Calu3 (cell line): ENCODE measurements at regions not wholly inside any gene's neighbourhood (a gene's known extent, or its start where the extent isn't known, plus 50 kb on each side); places are given as distances from the start of the nearest gene placed in this dataset.

Source experiments
- BruUV-seq: library from RNA; stranded (reverse); fragments of 400-500 nt; replicated peaks from 2 replicates; lab custom pipeline; 2021; lab: Mats Ljungman, UMichigan
- CTCF ChIA-PET: fragments of 300-600 bp; sonication (Branson Sonifier 250); formaldehyde crosslinking; loops from one replicate; lab custom pipeline; 2022; ENCODE audit warnings: antibody characterized with exemption; lab: Charles Lee
- DNase-seq: peaks from one replicate; pipeline ENCODE4 v3.0.0; 2022
- H3K27ac Mint-ChIP-seq: one replicate; pipeline ENCODE4 v1.8.0; 2022; ENCODE audit warnings: mixed read lengths; ENCODE audit not compliant: unreplicated experiment
- H3K27me3 Mint-ChIP-seq: one replicate; pipeline ENCODE4 v1.8.0; 2022; ENCODE audit warnings: mixed read lengths; ENCODE audit not compliant: unreplicated experiment
- H3K36me3 Mint-ChIP-seq: one replicate; pipeline ENCODE4 v1.8.0; 2022; ENCODE audit warnings: mild to moderate bottlenecking, moderate library complexity, mixed read lengths; ENCODE audit not compliant: insufficient read depth, unreplicated experiment
- H3K4me1 Mint-ChIP-seq: one replicate; pipeline ENCODE4 v1.8.0; 2022; ENCODE audit warnings: mild to moderate bottlenecking, low read depth, mixed read lengths; ENCODE audit not compliant: unreplicated experiment
- H3K4me3 Mint-ChIP-seq: one replicate; pipeline ENCODE4 v1.8.0; 2022; ENCODE audit warnings: mild to moderate bottlenecking, low read depth, moderate library complexity, mixed read lengths; ENCODE audit not compliant: unreplicated experiment
- H3K9me3 Mint-ChIP-seq: one replicate; pipeline ENCODE4 v1.8.0; 2022; ENCODE audit warnings: low read depth, mixed read lengths; ENCODE audit not compliant: unreplicated experiment
- intact Hi-C: fragments of 100-400 bp; cut with micrococcal nuclease; formaldehyde crosslinking; loops from one replicate; pipeline ENCODE4 v1.10.0; 2022; ENCODE audit not compliant: unreplicated experiment
- TF ChIP-seq, protein P1 (sequence below): fragments of 200-600 bp; IDR thresholded peaks from one replicate; pipeline ENCODE4 v1.8.0; 2022; ENCODE audit warnings: antibody characterized with exemption; ENCODE audit not compliant: unreplicated experiment

DNA sequence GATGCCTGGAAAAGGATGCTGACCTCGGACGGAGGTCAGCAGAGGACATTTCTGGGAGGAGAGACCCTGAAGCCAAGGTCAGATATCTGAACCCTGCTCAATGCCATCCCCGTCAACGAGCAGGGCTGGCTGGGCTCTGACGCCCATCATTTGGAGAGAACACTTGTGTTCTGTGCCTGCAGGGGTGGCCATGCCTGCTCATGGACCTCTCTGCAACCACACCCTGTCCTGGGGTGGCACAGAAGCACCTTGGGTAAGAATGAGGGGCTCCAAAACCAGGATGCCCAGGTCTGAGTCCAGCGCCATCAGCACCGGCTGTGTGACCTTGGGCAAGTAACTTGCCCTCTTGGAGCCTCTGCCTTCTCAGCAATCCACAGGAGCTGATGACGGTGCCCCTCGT is 293.7 kb upstream of the FOXF1 start:
- no peaks in the 10 kb centered on the region for H3K4me1 Mint-ChIP-seq
- no peaks in the 10 kb centered on the region for H3K27me3 Mint-ChIP-seq
- no peak for DNase-seq
- no TSS peak for BruUV-seq
- no peaks in the 10 kb centered on the region for H3K36me3 Mint-ChIP-seq
- TF ChIP-seq, protein P1, sequence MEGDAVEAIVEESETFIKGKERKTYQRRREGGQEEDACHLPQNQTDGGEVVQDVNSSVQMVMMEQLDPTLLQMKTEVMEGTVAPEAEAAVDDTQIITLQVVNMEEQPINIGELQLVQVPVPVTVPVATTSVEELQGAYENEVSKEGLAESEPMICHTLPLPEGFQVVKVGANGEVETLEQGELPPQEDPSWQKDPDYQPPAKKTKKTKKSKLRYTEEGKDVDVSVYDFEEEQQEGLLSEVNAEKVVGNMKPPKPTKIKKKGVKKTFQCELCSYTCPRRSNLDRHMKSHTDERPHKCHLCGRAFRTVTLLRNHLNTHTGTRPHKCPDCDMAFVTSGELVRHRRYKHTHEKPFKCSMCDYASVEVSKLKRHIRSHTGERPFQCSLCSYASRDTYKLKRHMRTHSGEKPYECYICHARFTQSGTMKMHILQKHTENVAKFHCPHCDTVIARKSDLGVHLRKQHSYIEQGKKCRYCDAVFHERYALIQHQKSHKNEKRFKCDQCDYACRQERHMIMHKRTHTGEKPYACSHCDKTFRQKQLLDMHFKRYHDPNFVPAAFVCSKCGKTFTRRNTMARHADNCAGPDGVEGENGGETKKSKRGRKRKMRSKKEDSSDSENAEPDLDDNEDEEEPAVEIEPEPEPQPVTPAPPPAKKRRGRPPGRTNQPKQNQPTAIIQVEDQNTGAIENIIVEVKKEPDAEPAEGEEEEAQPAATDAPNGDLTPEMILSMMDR, result no peak
- CTCF ChIA-PET, result no interaction called here
- H3K9me3 Mint-ChIP-seq, result peaks cover 4% of the 10 kb centered on the region
- no peak overlapping the region for H3K27ac Mint-ChIP-seq
- no peak overlapping the region for H3K4me3 Mint-ChIP-seq
- intact Hi-C loops, result no loop called here

DNA sequence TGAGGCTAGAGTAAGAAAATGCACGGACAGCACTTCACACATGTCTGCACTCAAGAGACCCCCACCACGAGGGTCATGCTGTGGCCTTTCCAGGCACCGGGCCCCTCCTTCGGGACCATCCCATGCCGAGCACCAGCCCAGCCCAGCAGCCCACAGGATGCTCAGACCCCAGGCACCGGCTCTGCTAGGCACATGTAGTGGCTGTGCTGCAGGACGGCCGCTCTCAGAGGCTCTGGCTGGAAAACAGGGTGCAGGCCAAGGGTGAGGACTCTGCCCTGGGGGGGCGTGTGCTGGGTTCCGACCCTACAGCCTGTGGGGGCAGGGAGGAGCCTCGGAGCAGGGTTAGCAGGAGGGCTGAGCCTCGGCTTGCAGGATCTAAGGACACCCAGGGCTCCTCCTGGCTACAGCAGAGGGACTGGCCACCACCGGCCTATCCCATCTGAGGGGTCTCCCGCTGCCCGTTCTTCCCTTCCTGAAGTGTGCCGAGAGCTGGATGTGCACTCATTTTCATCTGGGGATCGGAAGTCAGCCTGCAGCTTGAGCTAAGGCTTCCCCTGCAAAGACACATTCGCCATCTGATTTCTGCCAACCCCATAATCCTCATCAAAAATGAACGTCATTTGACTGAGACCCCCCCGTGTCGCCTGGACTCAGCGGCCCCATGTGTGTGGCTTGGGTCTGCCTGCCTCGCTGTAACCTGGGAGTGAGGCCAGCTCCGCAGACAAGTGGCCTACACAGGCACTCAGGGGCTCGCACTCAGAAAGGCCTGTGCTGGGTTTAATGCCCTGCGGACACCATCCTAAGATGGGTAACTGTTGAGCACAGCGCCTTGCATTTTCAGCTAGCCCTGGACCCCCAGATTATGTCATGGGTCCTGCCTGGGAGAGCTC is 293.1 kb upstream of the FOXF1 start:
- no TSS peak for BruUV-seq
- H3K4me1 Mint-ChIP-seq, result no peaks in the 10 kb centered on the region
- peaks cover 4% of the 10 kb centered on the region for H3K9me3 Mint-ChIP-seq
- no peak for DNase-seq
- no peaks in the 10 kb centered on the region for H3K27me3 Mint-ChIP-seq
- intact Hi-C loops, result no loop called here
- CTCF ChIA-PET, result no interaction called here
- H3K4me3 Mint-ChIP-seq, result no peak overlapping the region
- H3K36me3 Mint-ChIP-seq, result no peaks in the 10 kb centered on the region
- TF ChIP-seq, protein P1, result no peak
- no peak overlapping the region for H3K27ac Mint-ChIP-seq

GRCh38 chr16:86217891-86218270 is 292.4 kb upstream of the FOXF1 start:
- H3K4me3 Mint-ChIP-seq, result no peak overlapping the region
- no peak overlapping the region for H3K27ac Mint-ChIP-seq
- TF ChIP-seq, protein P1, result no peak
- no peak for DNase-seq
- CTCF ChIA-PET, result no interaction called here
- no peaks in the 10 kb centered on the region for H3K27me3 Mint-ChIP-seq
- no TSS peak for BruUV-seq
- intact Hi-C loops, result no loop called here
- H3K9me3 Mint-ChIP-seq, result peaks cover 2% of the 10 kb centered on the region
- no peaks in the 10 kb centered on the region for H3K36me3 Mint-ChIP-seq
- no peaks in the 10 kb centered on the region for H3K4me1 Mint-ChIP-seq

DNA sequence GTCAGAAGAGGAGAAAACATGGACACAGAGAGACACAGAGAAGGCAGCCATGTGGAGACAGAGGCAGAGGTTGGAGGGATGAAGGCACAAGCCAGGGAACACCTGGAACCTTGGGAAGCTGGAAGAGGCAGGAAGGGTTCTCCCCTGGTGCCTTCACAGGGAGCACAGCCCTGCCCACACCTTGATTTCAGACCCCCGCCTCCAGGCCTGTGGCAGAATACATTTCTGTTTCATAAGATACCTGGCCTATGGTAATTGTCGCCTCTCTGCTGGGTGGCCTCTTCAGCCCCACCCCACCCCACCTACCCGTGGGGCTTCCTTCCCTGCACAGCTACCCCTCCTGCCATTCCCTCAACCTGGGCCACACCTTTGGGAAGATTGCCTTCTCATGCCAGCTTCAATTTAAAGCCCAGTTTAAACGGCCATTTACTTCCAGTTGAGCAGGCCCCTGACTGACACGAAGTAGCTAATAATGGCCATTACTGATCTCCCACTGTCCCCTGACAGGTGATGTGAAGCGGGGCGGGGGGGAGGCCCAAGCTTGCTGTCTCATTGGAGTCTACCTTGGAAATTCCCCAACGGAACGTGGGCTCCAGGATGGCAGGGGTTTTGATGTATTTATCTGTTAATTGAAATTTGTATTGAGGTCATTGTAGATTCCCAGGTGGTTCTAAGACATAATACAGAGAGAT is 291.7 kb upstream of the FOXF1 start:
- intact Hi-C loops, result no loop called here
- DNase-seq, result no peak
- Mint-ChIP-seq H3K4me1 (no peaks in the 10 kb centered on the region), H3K9me3 (no peaks in the 10 kb centered on the region), H3K4me3 (no peak overlapping the region), H3K36me3 (no peaks in the 10 kb centered on the region), H3K27me3 (no peaks in the 10 kb centered on the region), H3K27ac (no peak overlapping the region)
- TF ChIP-seq, protein P1, result no peak
- BruUV-seq, result no TSS peak
- CTCF ChIA-PET, result no interaction called here
